ENCODE measurements at regions not wholly inside any gene's neighbourhood (a gene's known extent, or its start where the extent isn't known, plus 50 kb on each side); places are given as distances from the start of the nearest gene placed in this dataset.
"Not testable (repeated sequence)": the region's sequence is repeated elsewhere in the genome, so short reads cannot be mapped to it uniquely, and the experiment has no call there.

DNA sequence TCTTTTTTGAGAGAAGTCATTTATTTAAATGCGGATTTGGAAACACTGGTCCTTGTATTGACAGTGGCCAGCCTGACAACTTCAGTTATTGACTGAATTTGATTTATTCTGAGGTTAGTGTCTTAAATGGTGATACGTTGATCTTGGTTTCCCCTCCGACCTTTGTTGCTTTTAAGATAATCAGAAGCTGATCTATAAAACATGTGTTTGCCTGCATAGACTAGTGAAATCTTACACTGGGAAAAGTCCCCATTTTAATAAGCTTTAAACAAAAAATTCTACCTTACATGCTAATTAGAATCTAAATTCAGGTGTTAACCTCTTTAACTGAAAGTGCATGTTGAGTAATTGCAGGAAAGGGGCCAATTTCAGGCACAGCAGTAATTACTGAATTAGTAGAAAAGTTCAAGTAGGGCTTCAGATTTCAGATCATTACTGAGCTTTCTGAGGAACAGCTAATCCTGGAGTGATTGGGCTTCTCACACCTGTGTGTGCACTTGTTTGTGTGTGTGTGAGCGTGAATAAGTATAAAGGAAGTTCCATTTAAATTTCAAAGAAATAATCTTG, 221.4 kb downstream of the SOX2 start:
- intact Hi-C loops (cut with micrococcal nuclease; ENCODE audit: unreplicated experiment): no loop called here
- Histone ChIP-seq H3K36me3 (ENCODE audit: insufficient read depth, low read length, poor library complexity, severe bottlenecking) (no peaks in the 10 kb centered on the region), H3K4me1 (ENCODE audit: insufficient read depth, low read length, poor library complexity, severe bottlenecking) (peaks cover 3% of the 10 kb centered on the region), H3K9me3 (ENCODE audit: low read depth, low read length, poor library complexity, severe bottlenecking) (no peaks in the 10 kb centered on the region), H3K27me3 (replicated peaks; ENCODE audit: insufficient read depth, low read depth, low read length, poor library complexity) (no peaks in the 10 kb centered on the region), H3K27ac (ENCODE audit: low read depth, low read length, poor library complexity, severe bottlenecking) (no peak overlapping the region), H3K4me3 (ENCODE audit: low read depth, low read length, poor library complexity, severe bottlenecking) (no peak overlapping the region)
- BruUV-seq (replicated peaks): no TSS peak
- CTCF ChIA-PET: no interaction called here
- POLR2A ChIA-PET (ENCODE audit: low non-redundant PET): no interaction called here
- TF ChIP-seq, protein P1, sequence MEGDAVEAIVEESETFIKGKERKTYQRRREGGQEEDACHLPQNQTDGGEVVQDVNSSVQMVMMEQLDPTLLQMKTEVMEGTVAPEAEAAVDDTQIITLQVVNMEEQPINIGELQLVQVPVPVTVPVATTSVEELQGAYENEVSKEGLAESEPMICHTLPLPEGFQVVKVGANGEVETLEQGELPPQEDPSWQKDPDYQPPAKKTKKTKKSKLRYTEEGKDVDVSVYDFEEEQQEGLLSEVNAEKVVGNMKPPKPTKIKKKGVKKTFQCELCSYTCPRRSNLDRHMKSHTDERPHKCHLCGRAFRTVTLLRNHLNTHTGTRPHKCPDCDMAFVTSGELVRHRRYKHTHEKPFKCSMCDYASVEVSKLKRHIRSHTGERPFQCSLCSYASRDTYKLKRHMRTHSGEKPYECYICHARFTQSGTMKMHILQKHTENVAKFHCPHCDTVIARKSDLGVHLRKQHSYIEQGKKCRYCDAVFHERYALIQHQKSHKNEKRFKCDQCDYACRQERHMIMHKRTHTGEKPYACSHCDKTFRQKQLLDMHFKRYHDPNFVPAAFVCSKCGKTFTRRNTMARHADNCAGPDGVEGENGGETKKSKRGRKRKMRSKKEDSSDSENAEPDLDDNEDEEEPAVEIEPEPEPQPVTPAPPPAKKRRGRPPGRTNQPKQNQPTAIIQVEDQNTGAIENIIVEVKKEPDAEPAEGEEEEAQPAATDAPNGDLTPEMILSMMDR (conservative IDR thresholded peaks at IDR 0.05; ENCODE audit: low read depth, low read length): no peak
- no peak for TF ChIP-seq EZH2 (IDR thresholded peaks at IDR 0.05; ENCODE audit: borderline replicate concordance, low read depth, low read length, poor library complexity, severe bottlenecking)
- DNase-seq (ENCODE audit: low spot score): no peak

DNA sequence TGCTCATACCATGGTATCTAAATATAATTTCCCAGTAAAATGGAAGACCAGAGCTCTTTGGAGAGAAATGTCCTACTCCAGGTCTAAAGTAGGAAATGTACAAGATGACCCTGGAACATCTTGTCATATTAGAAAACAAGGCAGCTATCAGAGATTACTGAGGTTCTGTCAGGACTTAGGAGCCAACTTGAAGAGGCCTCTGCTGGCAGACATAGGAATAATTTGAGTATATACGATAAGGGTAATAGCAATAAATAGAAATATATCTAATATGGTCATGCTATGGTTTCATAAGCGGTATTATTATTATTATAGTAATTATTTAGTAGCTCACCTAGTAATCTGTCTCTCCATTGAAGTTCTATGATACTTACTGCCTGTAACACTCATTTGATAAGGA, 224.2 kb downstream of the SOX2 start:
- Histone ChIP-seq H3K9me3 (ENCODE audit: low read depth, low read length, poor library complexity, severe bottlenecking) (no peaks in the 10 kb centered on the region), H3K4me1 (ENCODE audit: insufficient read depth, low read length, poor library complexity, severe bottlenecking) (peaks cover 3% of the 10 kb centered on the region), H3K27ac (ENCODE audit: low read depth, low read length, poor library complexity, severe bottlenecking) (no peak overlapping the region), H3K4me3 (ENCODE audit: low read depth, low read length, poor library complexity, severe bottlenecking) (no peak overlapping the region), H3K27me3 (replicated peaks; ENCODE audit: insufficient read depth, low read depth, low read length, poor library complexity) (no peaks in the 10 kb centered on the region), H3K36me3 (ENCODE audit: insufficient read depth, low read length, poor library complexity, severe bottlenecking) (no peaks in the 10 kb centered on the region)
- CTCF ChIA-PET: no interaction called here
- POLR2A ChIA-PET (ENCODE audit: low non-redundant PET): no interaction called here
- intact Hi-C loops (cut with micrococcal nuclease; ENCODE audit: unreplicated experiment): no loop called here
- DNase-seq (ENCODE audit: low spot score): no peak
- TF ChIP-seq EZH2 (IDR thresholded peaks at IDR 0.05; ENCODE audit: borderline replicate concordance, low read depth, low read length, poor library complexity, severe bottlenecking): no peak
- TF ChIP-seq, protein P1 (conservative IDR thresholded peaks at IDR 0.05; ENCODE audit: low read depth, low read length): peak; percentile 24; the same call in 1 of the 2 replicates
- BruUV-seq (replicated peaks): no TSS peak

DNA sequence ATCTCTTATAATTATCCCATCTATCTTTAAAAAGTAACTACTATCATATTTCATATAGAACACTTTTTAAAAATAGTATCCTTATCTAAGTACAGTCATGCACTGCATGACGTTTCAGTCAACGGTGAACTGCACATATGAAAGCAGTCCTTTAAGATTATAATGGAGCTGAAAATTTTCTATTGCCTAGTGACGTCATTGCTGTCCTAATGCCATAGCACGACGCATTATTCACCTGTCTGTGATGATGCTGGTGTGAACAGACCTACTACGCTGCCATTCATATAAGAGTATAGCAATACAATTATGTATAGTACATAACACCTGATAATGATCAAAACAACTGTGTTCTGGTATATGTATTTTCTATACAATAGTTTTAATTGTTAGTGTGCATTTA, 225.0 kb downstream of the SOX2 start:
- POLR2A ChIA-PET (ENCODE audit: low non-redundant PET): no interaction called here
- BruUV-seq (replicated peaks): no TSS peak

DNA sequence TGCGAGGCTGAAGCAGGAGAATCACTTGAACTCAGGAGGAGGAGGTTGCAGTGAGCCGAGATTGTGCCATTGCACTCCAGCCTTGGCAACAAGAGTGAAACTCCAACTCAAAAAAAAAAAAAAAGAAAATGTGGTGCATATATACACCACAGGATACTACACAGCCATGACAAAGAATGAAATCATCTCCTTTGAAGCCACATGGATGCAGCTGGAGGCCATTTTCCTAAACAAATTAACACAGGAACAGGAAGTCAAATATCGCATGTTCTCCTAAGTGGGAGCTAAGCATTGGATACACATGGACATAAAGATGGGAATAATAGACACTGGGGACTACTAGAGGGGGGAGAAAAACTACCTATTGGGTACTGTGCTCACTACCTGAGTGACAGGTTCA, 226.9 kb downstream of the SOX2 start:
- CTCF ChIA-PET; H3K9me3 ChIP-seq (ENCODE audit: low read depth, low read length, poor library complexity, severe bottlenecking): not testable (repeated sequence)

More for the DNA sequence above, 225.0 kb downstream of the SOX2 start:
- DNase-seq (ENCODE audit: low spot score): no peak
- H3K4me3 ChIP-seq (ENCODE audit: low read depth, low read length, poor library complexity, severe bottlenecking): no peak overlapping the region
- H3K27ac ChIP-seq (ENCODE audit: low read depth, low read length, poor library complexity, severe bottlenecking): no peak overlapping the region
- CTCF ChIA-PET: no interaction called here
- intact Hi-C loops (cut with micrococcal nuclease; ENCODE audit: unreplicated experiment): no loop called here
- TF ChIP-seq, protein P1 (conservative IDR thresholded peaks at IDR 0.05; ENCODE audit: low read depth, low read length): no peak
- no peak for TF ChIP-seq EZH2 (IDR thresholded peaks at IDR 0.05; ENCODE audit: borderline replicate concordance, low read depth, low read length, poor library complexity, severe bottlenecking)
- no peaks in the 10 kb centered on the region for H3K36me3 ChIP-seq (ENCODE audit: insufficient read depth, low read length, poor library complexity, severe bottlenecking)
- H3K27me3 ChIP-seq (replicated peaks; ENCODE audit: insufficient read depth, low read depth, low read length, poor library complexity): no peaks in the 10 kb centered on the region
- no peaks in the 10 kb centered on the region for H3K9me3 ChIP-seq (ENCODE audit: low read depth, low read length, poor library complexity, severe bottlenecking)
- peaks cover 10% of the 10 kb centered on the region for H3K4me1 ChIP-seq (ENCODE audit: insufficient read depth, low read length, poor library complexity, severe bottlenecking)

More for the DNA sequence above, 226.9 kb downstream of the SOX2 start:
- H3K4me1 ChIP-seq (ENCODE audit: insufficient read depth, low read length, poor library complexity, severe bottlenecking): peaks cover 25% of the 10 kb centered on the region
- H3K4me3 ChIP-seq (ENCODE audit: low read depth, low read length, poor library complexity, severe bottlenecking); intact Hi-C loops (cut with micrococcal nuclease; ENCODE audit: unreplicated experiment); POLR2A ChIA-PET (ENCODE audit: low non-redundant PET); H3K27me3 ChIP-seq (replicated peaks; ENCODE audit: insufficient read depth, low read depth, low read length, poor library complexity); H3K36me3 ChIP-seq (ENCODE audit: insufficient read depth, low read length, poor library complexity, severe bottlenecking); H3K27ac ChIP-seq (ENCODE audit: low read depth, low read length, poor library complexity, severe bottlenecking); BruUV-seq (replicated peaks); DNase-seq (ENCODE audit: low spot score): not testable (repeated sequence)
